NCI-H2171 (cell line): ENCODE measurements at regions not wholly inside any gene's neighbourhood (a gene's known extent, or its start where the extent isn't known, plus 50 kb on each side); places are given as distances from the start of the nearest gene placed in this dataset.

Source experiments
- DNase-seq: peaks from one replicate; lab custom pipeline; 2025; lab: John Stamatoyannopoulos, UW

GRCh38 chr5:110031402-110032140, 341.8 kb downstream of the MAN2A1 start:
- DNase-seq: peak; percentile 69

DNA sequence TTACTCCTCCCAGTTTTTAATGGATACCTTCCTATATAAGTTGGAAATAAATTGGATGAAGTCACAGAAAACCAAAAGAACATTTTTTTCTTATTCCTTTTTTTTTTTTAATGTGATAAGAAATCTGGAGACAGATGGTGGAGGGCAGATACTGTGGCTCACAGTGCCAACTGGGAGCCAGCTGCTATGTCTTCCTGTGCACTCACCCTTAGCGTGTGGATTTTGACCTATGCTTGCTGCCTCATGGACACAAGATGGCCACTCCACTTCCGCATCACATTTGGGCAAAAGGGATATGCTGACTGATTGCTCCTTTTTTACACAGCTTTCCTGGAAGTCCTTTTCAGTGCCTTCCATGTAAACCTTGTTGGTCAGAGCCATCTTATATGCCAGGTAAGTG, 342.6 kb downstream of the MAN2A1 start:
- peak; percentile 55 for DNase-seq

- no peak for DNase-seq
These were observed 344.4 kb downstream of the MAN2A1 start for GRCh38 chr5:110034056-110034600.

DNA sequence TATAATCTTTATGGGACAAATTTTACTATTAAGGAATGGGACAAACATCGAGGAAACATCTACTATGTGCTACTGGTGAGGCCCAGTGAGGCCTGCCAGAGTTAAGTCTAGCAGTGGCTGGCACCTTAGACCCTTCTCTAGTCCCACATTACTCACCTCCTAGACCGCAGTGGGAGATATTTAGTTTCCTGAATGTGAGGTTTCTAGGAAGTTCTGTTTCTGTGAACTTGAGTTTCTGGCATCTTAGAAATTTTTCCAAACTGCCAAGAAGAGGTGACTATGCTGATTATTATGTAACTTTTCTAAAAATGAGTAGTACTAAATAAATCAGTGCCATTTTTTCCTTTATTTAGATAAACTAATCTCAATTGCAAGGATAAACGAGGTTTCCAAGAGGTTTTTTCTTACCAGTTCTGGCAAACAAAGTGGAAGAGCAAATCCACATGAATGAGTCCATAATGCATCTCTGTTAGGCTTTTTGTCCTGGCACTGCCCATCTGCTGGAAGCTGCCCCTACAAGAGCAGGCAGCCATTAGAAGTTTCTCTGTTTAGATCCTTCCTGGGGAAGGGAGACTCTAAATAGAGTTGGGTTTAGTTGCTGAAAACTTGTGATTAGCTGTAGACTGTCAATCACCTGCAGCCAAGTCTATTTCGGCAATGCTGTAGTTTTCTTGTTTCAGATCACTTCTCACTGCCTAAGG, 348.7 kb downstream of the MAN2A1 start:
- DNase-seq: no peak

DNA sequence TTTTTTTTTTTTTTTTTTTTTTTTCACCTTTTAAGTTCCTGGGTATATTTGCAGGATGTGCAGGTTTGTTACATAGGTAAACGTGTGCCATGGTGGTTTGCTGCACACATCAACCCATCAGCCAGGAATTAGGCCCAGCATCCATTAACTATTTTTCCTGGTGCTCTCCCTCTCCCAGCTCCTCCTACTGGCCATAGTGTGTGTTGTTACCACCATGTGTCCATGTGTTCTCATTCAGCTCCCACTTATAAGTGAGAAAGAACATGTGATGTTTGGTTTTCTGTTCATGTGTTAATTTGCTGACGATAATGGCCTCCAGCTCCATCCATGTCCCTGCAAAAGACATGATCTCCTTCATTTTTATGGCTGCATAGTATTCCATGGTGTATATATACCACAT, 350.5 kb downstream of the MAN2A1 start:
- DNase-seq: no peak

DNA sequence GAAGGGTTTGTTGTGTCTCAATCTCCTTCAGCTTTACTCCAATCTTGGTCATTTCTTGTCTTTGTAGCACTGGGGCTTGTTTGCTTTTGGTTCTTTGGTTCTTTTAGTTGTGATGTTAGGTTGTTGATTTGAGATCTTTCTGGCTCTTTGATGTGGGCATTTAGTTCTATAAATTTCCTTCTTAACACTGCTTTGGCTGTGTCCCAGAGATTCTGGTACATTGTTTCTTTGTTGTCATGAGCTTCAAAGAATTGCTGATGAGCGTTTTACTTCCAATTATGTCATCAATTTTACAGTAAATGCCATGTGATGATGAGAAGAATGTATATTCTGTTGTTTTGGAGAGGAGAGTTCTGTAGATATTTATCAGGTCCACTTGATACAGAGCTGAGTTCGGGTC, 353.3 kb downstream of the MAN2A1 start:
- DNase-seq: no peak

GRCh38 chr5:110045158-110045557, 355.4 kb downstream of the MAN2A1 start:
- no peak for DNase-seq

DNA sequence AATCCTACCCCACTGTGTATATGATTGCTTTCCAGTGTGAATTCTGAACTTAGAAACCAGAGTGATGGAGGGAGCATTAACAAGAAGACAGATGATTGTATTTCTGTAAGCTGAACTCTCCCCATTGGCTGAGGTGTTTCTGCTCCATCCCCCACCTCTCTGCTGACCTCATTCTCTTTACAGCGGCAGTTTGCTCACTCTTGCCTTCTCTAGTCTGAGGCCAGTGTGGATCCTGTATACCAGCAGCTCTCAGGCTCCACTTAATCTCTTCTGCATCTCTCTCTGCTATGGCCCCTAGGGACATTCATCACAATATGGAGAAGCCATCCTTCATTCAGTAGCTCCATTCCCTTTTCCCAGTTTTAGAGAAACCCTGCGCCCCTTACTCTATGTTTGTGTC, 358.8 kb downstream of the MAN2A1 start:
- DNase-seq: no peak

GRCh38 chr5:110049816-110050215, 360.1 kb downstream of the MAN2A1 start:
- no peak for DNase-seq

- DNase-seq: no peak
These were observed 361.1 kb downstream of the MAN2A1 start for GRCh38 chr5:110050640-110051345.

DNA sequence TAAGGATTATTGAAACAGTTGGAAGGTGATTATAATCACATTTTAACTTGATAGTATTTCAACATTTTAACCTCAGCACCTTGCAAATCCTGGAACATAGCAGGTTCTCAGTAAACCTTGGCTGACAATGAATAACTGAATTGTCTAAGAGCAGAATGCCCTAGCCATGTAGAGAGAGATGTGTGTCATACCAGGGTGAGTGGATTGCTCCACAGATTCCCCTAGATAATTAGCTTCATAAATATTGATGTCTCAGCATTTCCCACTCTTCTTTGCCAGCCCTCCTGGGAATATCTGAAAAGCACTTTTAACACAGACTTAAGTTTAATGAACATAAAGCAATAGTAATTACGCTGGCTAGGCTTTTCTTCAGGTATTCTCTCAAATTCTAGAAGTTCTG, 363.5 kb downstream of the MAN2A1 start:
- no peak for DNase-seq

- no peak for DNase-seq
These were observed 364.1 kb downstream of the MAN2A1 start for GRCh38 chr5:110053824-110054223.

DNA sequence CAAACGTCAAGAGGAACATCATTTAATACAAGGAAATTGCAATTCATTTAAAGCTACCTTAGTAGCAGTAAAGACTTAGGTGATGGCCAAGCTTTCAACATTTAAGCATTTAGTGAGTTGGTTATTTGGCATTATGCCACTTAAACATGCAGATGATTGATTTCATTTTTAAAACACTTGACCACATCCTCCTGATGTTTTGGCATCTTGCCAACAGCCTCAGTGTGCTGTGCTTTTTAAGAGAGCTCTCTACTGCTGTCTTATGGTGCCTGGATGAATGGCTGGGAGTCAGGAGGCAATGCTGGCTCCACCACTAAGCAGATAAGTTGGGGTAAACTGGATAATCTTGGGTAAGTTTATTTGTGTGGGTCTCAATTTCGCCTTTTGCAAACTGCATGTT, 364.5 kb downstream of the MAN2A1 start:
- DNase-seq: peak; percentile 6

DNA sequence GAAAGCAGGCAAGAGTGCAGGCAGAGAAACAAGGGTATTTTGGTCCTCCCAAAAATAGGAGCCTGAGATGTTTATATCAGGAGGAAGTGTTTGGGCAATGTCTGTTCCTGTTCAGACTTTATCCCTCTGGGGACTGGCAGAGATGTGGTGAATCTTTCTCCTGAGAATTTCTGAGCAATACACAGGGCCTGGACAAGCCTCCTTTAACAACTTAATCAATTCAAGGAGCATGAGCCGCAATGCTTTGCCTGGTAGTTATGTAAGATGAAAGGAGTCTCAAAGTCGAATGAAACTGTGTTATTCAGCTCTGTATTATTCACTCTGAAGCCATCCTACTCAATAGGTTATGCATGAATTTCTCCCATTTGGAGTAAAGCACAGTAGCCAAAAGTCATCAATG, 365.6 kb downstream of the MAN2A1 start:
- DNase-seq: no peak

GRCh38 chr5:110056580-110057114, 366.9 kb downstream of the MAN2A1 start:
- DNase-seq: no peak

GRCh38 chr5:110058175-110058574, 368.4 kb downstream of the MAN2A1 start:
- DNase-seq: no peak

DNA sequence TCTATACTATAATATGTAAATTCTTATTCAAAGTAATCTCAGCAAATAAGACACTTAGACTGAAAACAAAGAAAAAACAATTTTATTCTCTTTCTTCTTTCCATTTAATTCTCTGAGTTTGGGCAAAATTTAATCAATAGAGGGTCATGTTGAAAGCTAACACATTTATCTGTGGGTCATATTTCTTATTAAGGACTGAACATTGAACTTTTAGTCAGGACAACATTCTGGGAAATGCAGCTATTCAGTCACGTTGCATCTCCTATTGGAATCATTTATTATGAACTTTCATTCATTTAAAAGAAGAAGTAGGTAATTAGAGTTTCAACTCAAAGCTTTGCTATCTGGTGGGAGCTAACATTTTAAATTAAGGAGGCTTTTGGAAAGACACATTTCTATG, 372.5 kb downstream of the MAN2A1 start:
- no peak for DNase-seq

DNA sequence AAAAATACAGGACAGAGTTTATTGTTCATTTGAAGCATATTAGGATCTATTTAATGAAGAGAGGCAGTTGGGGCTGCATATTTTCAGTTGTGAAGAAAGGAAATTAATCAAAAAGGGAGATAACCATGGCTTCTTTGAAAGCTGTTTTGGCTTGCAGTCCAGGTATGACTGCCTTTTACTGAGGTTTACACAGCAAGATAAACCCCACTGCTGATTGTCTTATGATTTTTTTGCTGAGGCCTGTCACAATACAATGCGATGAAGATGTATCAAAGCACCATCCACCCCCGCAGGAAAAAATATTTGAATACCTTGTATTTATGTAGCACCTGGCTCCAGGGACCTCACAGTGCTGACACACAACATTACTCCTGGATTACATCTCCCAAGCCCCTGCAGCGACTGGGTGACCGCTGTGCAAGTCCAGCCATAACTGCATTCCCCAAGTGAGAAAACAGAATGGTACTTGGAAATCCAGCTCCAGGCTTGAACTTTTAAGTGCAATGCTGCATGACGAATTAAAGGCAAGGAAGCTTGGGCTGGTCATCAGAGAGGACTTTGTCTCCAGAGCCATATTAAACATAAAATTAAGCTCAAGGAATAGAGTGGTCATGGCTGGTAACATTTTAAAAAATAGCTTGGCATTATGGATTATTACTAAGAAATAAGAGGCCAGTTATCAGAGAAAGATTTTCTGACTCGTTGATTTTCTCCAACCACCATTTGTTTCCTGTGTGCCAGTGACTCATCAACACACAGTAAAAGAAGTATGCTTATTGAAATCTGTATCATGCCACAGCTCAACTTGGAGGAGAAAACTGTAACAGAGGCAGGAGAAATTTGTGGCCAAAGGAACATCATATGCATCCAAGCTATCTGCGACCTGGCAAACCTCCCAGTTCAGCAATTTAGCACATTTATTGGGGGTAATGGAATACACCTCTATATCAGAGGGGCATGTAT, 374.2 kb downstream of the MAN2A1 start:
- no peak for DNase-seq

GRCh38 chr5:110064603-110065268, 375.0 kb downstream of the MAN2A1 start:
- DNase-seq: no peak

DNA sequence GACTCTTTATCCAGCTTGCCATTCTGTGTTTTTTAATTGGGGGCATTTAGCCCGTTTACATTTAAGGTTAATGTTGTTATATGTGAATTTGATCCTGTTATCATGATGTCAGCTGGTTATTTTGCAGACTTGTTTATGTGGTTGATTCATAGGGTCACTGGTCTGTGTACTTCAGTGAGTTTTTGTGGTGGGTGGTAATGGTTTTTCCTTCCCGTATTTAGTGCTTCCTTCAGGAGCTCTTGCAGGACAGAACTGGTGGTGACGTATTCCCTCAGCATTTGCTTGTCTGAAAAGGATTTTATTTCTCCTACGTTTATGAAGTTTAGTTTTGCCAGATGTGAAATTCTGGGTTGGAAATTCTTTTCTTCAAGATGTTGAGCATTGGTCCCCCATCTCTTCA, 381.1 kb downstream of the MAN2A1 start:
- no peak for DNase-seq

GRCh38 chr5:110072651-110073050, 382.9 kb downstream of the MAN2A1 start:
- DNase-seq: no peak
